ENCODE measurements at regions not wholly inside any gene's neighbourhood (a gene's known extent, or its start where the extent isn't known, plus 50 kb on each side); places are given as distances from the start of the nearest gene placed in this dataset.
"Not testable (repeated sequence)": the region's sequence is repeated elsewhere in the genome, so short reads cannot be mapped to it uniquely, and the experiment has no call there.

DNA sequence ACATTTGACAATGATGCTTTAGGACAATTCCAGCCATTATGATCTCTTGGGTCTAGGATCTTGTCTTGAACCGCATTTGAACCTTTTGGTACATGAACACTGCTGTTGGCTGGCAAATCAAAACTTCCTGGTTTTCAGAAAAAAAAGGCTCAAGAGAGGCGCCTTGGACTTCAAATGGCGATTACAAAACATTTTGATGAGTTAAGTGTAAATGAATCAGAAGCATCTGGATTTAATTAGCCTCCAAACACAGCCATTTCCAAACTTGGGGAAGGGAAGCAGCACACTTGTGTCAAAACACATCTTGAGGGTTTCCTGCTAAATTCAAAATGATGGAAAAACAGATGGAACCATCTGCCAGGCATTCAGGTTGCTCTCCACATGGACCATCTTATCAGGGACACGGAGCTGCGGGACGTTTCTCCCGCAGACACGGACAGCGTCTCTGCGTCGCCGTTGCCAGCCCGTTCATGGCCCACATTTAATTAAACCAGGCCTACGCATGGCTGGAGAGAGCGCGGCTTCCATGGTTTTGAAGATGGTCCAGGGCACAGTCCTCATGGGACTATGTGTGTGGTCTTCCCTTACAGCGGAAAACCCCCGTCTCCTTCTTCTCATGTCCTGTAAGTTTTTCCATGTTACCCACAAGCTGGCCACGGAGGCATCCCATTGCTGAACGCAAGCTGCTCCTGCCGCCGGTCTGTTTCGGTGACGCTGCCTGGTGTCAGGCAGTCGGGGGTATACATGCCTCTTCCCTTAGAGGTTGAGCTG, 55.8 kb upstream of the PTCH1 start:
- no peak for DNase-seq

DNA sequence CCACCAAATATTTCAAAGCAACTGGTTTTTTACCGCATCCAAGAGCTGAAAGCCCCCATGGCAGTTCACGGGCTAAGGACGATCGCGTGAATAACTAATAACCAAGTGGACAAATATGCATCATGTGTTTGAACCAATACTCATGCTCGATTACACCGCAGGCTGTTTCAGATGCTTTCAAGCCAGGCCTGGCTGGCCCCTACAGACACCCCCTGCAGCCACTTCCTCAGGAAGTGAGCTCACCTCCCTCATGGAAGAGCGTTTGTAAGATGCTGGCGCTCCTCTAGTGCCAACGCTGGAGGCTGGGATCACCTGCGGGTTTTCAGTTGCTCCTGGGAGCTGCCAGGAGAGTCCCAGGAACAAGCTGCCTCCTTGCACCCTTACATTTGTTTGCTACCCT, 53.9 kb upstream of the PTCH1 start:
- DNase-seq, result no peak

DNA sequence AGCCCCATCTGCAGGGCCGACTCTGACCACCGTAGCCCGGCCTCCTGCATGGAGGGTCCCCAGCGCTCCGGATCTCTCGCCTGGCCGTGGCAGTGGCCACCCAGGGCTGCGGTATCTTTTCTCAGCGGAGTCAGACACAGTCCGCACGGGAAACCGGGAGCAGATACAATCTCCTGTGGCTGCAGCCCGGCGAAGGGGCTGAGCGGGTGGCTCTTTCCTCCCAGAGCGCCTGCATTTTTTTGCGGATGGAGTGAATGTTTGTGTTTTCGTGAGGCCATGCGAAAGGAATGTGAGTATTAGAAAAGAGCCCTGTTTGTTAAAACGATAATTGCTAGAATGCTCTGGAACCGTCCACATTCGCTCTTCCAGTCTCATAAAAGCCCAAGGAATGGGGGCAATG, 53.4 kb upstream of the PTCH1 start:
- DNase-seq, result no peak

DNA sequence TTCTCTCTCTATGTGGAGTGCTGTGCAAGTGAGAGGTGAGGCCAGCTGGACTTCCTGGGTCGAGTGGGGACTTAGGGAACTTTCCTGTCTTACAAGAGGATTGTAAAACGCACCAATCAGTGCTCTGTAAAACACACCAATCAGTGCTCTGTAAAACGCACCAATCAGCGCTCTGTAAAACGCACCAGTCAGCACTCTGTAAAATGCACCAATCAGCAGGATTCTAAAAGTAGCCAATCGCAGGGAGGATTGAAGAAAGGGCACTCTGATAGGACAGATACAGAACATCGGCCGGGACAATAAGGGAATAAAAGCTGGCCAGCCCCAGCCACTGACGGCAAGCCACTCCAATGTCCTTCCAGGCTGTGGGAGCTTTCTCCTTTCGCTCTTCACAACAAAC, 52.0 kb upstream of the PTCH1 start:
- DNase-seq, result not testable (repeated sequence)

Data from NCI-H187 (cell line).